ENCODE measurements at regions not wholly inside any gene's neighbourhood (a gene's known extent, or its start where the extent isn't known, plus 50 kb on each side); places are given as distances from the start of the nearest gene placed in this dataset.
"Not testable (repeated sequence)": the region's sequence is repeated elsewhere in the genome, so short reads cannot be mapped to it uniquely, and the experiment has no call there.

- DNase-seq = not testable (repeated sequence)
These were observed 921.8 kb downstream of the MCTP2 start for GRCh38 chr15:95153201-95153600.

GRCh38 chr15:95160316-95160715 is 929.0 kb downstream of the MCTP2 start:
- no peak for DNase-seq

- no peak for DNase-seq
These were observed 930.7 kb downstream of the MCTP2 start for GRCh38 chr15:95162069-95162468.

DNA sequence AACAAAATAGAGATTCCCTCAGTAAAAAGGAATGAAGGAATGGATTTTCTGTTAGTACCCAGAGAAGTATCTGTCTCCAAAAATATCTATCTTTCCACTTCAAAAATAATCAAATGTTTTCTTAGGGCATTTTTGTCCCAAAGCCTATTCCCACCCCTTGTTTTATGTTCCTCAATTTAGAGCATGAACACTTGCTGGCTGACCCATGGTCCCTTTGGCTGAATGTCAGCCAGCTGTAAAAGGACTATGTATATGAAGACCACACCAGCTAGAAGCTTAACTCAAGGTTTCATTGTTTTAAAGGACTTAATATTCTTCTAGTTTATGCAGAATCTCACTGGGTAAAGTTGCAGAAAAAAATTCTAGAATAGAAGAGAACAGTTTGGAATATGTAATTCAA is 931.2 kb downstream of the MCTP2 start:
- no peak for DNase-seq

DNA sequence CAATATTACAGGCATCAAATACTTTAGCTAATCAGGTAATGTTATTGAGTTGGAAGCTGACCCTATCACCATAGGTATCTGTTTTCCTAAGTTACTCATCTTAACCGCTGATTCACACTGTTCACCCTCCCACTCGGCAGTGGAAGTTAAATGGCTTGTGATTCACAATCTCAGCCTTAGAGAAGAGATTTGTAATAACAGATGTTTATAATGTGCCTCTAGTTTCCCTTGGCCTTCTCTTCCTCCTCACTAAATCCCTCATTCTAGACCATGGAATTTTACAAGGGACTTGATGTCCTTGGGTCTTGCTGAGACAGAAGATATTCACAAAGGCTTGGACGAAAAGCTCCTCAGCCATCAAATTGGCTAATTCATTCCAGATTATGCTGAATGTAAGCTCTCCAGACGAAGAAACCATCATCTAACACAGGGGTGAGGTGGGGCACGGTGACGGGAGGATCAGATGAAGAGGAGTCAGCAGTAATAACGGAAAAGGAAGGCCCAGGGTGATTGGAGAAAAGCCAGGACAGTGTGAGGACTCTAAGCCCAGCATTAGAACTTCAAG is 931.7 kb downstream of the MCTP2 start:
- DNase-seq = no peak

- DNase-seq = no peak
These were observed 936.8 kb downstream of the MCTP2 start for GRCh38 chr15:95168152-95168551.

GRCh38 chr15:95168951-95169431 is 937.6 kb downstream of the MCTP2 start:
- no peak for DNase-seq

DNA sequence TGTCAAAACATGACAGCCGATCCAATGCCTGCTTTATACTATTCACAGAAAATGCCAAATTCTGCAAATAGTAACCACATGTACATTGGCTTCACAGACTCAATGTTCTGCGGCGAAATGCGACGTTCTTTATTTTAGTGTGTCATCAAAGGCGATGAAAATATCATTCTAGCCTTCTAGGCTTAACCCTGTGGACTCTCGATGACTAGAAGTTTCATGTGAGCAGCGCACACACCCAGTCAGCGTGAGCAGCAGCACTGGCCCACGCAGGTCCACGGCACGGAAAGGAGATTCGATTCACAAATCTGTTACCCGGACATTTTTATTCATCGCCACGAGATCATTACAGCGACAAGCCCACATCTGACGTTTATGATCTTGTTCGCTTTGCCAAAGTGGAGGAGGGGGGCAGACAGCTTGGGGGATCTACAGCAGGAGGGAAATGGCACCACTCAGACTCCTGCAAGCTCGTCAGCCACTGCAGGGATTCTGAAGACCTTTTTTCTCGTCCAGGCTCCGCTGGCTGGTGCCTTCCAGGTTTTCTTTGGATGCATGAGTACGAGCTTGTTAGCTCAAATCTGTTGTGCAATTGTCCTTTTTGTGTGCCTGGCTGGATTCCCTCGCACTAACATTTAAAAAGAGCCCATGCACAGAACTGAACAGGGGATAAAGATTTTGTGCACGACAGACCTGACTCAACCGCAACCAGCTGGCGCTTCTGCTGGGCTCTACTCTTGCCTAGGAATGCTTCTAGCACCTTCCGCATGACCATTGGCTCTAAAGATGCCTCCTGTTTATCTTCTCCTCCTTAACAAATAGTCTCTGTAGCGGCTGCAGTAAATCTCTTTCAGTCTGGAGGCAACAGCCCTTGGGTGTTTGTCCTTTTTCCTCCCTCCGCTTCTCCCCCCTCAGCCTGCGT is 938.4 kb downstream of the MCTP2 start:
- DNase-seq = no peak

DNA sequence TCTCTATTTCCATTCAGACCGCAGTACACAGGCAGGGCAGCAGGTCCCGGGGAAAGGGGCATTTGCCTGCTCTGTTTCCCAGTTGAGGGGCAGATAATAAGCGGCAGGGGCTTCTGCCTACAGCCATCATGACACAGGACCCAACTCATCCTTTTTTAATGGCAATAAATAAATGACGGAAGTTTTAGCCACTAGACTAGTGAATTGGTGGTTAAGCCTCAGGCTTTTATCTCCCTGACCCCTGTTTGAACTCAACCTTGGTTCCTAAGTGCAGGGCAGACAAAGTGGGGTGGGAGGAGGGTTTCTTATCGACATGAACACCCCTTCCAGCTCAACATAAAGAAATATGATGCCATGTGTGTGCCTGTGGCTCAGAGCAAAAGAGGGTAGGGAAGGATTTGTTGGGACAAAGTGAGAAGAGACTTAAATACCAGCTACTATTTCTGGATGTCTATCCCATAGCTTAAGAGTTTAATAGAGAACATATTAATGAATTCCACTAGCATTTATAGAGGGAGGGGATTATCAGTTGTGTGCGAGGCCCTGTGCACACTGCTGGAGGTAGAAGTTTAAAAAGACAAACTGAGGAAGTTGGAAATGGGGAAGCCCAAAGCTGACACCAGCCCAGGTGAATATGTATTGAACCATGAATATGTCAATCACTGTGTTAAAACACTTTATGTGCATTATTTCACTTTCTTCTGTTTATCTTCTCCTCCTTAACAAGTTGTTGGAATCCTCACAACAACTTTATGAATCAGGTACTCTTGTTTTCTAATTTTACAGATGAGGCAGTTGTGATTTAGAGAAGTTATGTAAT is 939.4 kb downstream of the MCTP2 start:
- DNase-seq = no peak

GRCh38 chr15:95171564-95171963 is 940.2 kb downstream of the MCTP2 start:
- no peak for DNase-seq

DNA sequence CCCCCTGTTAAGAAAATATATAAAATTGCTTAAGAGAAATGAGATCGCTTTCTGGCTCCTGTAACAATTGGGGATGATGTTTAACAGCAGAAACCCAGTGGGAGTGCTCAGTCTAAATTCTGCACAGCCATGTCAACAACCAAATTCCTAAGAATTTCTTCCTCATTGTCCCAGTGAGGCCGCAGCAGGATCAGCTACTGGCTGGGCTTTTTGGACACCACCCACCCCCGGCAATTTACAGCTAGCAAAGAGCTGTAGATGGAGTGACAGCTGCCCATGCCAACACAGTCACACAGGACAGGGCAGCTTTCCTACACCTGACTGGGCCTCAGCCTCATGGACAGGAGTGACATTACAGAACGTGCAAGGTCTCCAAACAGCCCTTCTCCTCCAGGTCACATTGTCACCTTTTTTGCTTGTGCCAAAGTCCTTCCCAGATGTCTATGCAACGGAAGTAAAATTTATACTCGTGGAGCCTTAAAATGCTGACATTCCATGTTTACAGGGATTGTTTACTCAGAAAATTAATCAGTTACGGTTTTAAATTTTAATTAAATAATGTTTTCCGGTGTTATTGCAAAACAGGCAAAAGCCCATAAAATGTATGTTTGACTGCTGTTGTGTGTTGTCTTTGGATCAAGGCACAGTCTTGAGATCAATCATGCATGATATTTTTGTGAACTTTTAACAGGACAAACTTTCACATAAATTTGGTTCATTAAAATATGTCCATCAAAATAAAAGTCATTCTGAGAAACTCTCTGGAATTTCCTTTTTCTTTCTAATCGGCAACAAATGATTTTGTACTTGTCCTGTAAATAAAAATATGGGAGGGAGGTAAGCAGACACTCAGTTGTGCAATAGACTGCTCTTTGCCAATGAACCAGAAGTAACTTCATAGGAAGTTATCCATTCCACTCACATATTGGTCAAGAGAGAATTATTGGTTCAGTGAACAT is 943.2 kb downstream of the MCTP2 start:
- DNase-seq = no peak

- no peak for DNase-seq
These were observed 944.7 kb downstream of the MCTP2 start for GRCh38 chr15:95175914-95176658.

DNA sequence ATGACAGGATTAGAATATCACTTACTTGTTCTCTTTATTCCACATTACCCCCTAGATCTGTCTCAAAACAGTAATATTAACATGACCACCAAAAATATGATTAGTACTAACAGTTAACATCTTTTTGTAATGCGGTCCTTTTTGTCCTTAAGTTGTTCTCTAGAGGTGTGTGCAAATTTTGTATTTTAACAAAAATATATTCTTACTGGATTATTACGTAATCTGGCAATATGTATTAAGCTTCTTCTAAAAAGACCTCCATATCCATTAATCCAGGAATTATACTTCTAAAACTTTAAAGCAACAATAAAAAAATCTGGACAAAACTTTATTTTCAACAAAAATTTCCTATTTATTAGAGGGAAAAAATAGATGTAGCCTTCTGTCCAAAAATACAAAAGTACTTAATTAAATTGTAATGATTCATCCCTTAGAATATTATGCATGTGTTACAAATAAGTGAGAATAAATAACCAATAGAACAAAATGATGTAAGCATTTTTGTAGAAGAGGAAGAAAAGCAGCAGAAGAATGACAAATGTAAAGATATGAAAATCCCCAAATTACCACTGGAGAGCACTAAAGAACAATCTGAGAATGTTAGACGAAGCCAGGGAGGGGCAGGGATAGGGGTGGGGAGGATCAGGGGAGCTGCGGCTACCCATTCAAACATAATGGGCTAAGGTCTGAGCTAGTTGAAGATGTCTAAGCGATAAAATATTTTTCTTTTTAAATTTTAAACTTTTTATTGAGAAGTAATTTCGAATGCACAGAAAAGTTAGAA is 945.6 kb downstream of the MCTP2 start:
- DNase-seq = no peak

- DNase-seq = no peak
These were observed 949.2 kb downstream of the MCTP2 start for GRCh38 chr15:95180530-95180929.

- no peak for DNase-seq
These were observed 950.7 kb downstream of the MCTP2 start for GRCh38 chr15:95182091-95182490.

DNA sequence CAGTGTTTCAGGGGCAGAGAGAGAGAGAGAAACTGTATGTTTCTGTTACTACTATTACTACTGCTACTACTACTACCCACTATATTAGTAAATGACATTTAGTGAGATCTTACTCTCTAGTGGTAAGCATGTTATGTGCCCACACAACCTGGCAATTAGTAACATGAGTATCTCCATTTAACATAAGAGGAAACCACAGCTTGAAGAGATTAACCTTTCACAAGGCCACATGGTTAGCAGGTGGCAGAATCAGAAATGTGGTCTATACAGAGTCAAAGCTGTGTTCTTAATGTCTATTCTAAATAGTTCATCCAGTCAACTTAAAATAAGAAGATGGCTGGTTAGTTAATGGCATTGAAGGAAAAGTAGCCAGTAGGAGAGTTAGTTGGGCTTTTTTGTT is 961.6 kb downstream of the MCTP2 start:
- DNase-seq = no peak

DNA sequence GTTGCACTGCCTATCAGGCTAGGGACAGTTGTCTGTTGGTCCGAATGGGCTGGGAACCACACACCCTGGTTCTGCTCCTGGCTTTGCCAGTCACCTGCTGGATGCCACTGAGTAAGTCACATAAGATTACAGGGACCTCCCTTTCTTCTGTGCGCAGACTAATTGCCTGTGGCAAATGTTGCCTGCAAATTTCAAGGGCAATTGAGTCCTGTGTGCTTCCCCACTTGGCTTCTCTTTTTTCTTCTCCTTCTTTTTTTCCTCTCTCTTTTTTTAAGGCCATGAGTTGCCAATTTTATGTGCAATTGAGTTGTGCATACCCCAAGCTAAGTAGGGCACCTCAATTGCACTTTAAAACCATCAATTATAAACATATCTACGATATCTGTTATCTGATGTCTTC is 963.4 kb downstream of the MCTP2 start:
- no peak for DNase-seq

- DNase-seq = no peak
These were observed 965.0 kb downstream of the MCTP2 start for GRCh38 chr15:95196176-95196915.

DNA sequence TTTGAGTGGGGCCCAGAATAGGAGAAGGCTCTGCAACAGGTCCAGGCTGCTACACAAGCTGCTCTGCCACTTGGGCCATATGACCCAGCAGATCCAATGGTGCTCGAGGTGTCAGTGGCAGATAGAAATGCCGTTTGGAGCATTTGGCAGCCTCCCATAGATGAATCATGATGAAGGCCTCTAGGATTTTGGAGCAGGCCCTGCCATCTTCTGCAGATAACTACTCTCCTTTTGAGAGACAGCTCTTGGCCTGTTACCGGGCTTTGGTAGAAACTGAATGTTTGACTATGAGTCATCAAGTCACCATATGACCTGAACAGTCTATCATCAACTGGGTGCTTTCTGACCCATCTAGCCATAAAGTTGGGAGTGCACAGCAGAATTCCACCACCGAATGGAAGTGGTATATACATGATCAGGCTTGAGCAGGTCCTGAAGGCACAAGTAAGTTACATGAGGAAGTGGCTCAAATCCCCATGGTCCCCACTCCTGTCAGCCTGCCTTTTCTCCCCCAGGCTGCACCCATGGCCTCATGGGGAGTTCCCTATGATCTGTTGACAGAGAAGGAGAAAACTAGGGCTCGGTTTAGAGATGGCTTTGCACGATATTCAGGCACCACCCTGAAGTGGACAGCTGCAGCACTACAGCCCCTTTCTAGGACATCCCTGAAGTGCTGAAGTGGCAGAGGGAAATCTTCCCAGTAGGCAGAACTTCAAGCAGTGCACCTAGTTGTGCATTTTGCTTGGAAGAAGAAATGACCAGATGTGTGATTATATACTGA is 971.4 kb downstream of the MCTP2 start:
- no peak for DNase-seq
